ENCODE measurements at regions not wholly inside any gene's neighbourhood (a gene's known extent, or its start where the extent isn't known, plus 50 kb on each side); places are given as distances from the start of the nearest gene placed in this dataset.

DNA sequence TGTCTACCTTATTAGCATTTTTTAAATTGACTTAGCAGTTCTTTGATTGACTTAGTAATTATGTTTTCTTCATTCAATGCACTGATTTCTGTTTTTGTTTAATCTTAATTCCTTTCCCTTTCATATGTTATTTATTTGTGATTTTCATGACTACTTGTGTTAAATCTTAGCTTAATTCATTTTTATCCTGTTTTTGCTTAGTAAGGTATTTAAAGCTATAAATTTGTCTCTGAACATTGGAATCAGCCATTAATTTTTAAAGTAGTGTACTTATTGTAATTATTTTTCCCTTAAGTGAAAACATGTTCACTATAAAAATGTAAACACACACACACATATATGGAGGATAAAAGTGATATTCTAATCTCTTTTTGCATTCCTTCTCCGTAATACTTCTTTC lies 109.1 kb upstream of the DIPK2B start:
- DNase-seq (ENCODE audit: low read depth): no peak

DNA sequence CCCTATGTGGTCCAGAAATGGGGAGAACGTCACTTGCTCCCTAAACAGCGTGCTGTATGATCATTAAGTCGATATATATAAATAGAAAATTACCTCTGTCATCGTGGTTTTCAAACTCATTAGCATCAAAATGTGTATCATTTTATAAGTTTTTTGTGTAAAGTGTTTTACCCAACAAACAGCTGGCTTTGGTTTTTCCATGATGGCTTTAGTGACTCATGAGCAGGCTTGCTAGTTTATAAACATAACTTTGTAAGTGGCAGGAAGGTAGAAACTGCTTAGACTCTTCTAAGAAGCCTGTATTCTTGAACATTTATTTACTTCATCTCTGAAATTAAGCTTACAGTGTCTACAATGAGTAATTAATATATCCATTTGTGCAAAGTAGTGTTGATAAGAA lies 108.4 kb upstream of the DIPK2B start:
- DNase-seq (ENCODE audit: low read depth): peak; percentile 66

DNA sequence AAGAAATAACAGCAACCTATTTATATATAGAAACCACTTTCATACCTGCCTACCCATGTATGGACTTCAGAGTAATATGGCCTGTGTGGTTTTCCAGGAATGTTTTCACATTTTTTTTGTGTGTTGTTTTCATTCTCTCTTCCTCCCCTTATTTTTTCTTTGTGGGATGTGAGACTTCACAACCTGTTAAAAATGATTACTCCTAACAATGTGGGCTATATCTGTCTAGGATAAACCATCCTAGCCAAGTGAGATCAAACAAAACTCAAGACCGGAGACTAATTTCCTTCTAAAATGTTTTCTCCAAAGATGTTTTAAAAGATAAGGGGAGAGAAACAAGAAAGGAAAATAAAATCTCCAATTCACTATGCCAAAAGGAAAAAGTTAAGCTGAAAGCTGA lies 106.1 kb upstream of the DIPK2B start:
- DNase-seq (ENCODE audit: low read depth): no peak

DNA sequence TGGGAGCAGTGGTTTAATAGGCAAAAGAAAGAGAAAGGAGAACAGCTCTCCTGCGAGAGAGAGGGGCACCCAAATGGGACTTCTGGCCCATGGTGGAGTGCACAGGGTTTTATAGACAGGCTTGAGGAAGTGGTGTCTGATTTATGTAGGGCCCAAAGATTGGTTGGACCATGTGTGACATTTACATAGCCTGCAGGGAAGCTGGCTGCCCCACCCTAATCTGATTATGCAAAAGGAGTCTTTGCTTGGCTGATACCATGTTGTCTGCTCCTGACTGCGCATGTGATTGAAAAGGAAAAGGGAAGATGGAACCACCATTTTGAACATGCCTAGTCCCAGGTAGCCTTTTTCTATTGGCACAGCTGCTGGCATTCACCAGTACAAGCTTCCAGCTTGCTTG lies 100.0 kb upstream of the DIPK2B start:
- DNase-seq (ENCODE audit: low read depth): no peak

DNA sequence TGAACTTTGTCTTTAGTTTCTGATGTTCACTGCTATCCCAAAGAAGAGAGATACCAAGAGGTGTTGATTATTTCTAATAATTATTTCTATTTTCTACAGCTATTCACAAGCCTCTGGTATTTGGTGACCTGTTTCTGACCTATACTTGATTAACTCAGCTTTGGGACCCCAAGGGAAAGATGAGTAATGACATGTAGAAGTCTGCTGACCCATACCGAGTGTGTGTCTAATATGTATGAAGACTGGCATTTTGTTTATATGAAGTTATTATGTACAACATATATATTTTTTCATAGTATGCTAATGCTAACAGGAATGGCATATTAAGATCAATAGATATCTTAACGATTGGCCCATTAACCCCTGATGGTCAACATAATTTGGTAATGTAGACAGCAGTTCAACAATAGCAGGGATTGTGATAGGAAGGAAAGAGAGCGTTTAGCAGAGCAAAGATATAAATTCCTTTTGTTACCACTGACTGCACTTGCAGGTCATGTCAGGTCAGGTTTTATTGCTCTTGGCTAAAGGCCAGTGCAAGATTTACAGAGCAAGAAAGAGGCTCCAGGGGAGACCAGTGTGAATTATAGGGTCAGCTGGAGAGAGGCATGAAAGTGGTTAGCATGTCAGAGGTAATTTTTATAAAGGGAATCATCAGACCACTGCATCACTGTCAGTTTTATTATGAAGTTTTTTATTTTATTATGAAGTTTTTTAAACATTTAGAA lies 94.7 kb upstream of the DIPK2B start:
- peak; percentile 89 for DNase-seq (ENCODE audit: low read depth)

DNA sequence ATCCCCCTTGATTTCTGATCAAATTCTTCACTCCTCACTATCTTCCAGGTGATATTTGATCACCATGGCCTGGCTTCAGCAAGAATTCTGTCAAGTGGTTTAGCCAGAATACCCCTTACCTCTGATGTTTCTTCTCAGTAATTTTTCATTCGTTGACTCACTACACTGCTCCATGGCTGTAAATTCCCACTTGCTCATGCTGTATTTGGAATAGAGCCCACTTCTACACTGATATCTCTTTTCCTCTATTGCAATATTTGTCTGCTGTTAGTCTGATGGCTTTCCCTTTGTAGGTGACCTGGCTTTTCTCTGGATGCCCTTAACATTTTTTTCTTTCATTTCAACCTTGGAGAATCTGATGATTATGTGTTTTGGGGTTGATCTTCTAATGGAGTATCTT lies 73.9 kb upstream of the DIPK2B start:
- peak; percentile 42 for DNase-seq (ENCODE audit: low read depth)

DNA sequence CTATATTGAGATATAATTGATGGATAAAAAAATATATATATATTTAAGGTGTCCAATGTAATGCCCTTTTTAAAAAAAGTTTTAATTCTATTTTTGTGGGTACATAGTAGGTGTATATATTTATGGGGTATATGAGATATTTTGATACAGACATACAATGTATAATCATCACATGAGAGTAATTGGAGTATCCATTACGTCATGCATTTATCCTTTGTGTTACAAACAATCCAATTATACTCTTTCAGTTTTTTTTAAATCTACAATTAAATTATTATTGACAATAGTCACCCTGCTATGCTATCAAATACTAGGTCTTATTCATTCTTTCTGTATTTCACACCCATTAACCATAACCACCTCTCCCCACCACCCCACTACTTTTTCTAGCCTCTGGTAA lies 66.3 kb upstream of the DIPK2B start:
- no peak for DNase-seq (ENCODE audit: low read depth)

DNA sequence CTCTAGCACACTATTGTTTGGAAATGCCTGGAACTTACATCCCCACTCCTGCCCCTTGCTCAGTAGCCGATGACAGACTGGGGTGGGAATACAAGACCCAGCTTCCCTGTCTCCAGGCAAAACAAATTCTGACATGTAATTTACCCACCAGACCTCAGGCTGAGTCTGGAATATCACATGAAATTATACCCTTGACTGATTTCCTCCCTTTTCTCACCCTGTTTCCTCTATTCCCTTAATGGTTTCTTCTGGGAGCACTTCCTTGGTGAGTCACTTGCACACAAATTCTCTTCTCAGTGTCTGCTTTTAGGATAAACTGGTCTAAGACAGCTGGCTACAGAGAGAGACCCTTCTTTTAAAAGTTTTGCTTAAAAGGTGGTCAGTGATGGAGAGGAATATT lies 65.8 kb upstream of the DIPK2B start:
- peak; percentile 42 for DNase-seq (ENCODE audit: low read depth)

DNA sequence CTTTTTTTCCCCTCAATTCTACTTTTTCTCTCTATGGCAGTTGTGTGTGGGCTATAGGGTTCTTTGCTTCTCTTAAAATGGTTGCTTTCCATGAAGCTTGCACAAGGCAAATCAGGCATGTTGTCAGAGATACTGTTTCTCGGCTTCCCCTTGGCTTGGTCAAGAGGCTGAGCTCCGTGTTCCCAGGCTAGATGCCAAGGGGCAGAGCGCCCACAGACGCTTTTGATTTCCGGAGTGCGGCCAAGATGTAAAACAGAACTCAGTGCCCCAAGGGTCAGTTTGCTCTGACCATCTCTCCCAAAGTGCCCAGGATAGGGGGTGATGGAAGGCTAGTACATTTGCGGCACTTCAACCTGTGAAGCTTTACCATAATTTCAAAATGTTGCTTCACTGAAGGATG lies 64.2 kb upstream of the DIPK2B start:
- peak; percentile 45 for DNase-seq (ENCODE audit: low read depth)

DNA sequence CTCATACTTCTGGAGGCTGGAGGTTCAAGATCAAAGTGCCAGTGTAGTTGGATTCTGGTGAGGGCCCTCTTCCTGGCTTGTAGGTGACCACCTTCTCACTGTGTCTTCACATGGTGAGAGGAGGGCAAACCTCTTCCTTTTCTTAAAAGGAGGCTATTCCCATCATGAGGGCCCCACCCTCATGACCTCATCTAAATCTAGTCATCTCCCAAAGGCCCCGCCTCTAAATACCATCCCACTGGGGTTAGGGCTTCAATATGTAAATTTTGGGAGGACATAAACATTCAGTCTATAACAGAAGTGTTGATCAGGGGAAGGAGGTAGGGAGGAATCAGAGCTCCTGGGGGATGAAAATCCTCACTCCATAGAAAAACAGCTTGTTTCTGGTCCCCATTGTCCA lies 60.8 kb upstream of the DIPK2B start:
- DNase-seq (ENCODE audit: low read depth): no peak

DNA sequence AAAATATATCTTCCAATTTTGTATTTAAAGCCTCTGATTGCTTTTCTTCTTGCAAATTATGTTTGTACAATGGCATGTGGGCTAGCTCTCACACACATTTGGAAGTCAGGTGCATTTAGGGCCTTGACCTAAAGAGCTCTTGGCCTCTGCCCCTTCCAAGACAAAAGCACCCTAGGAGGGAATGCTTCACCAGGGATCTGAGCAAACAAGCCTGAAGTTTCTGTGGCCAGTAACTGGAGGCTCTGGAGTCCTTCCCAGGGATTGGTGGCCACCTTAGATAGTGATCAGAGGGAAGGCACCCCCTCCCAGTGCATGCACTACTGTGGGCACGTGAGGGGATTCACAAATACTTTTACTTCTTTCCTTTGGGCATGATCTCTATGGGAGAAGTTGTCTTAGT lies 60.3 kb upstream of the DIPK2B start:
- no peak for DNase-seq (ENCODE audit: low read depth)

DNA sequence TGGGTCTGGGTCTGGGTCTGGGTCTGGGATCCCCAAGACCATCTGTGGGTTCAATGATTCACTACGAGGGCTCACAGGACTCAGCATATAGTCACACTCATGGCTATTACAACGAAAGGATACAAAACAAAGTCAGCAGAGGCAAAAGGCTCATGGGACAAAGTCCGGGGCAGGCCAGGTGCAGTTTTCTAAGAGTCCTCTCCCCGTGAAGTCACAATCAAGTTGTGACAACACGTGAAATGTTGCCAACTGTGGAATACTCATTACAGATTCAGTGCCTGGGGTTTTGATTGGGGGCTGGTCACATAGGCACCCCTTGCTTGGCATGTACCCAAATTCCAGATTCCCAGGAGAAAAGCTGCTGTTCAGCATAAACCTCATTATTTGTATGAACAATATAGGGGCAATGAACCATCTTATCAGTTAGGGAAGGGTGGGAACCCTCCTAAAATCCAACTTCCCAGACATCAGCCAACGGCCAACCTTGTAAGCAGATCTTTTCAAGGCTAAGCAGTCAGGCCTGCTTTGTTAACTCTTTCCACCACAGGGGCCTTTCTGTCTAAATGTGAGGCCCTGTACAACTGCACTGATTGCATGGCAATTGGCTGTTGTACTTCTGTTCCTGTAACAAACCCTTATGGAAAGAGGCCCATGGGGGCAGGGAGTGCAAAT lies 58.2 kb upstream of the DIPK2B start:
- no peak for DNase-seq (ENCODE audit: low read depth)
